ENCODE measurements at regions not wholly inside any gene's neighbourhood (a gene's known extent, or its start where the extent isn't known, plus 50 kb on each side); places are given as distances from the start of the nearest gene placed in this dataset.

DNA sequence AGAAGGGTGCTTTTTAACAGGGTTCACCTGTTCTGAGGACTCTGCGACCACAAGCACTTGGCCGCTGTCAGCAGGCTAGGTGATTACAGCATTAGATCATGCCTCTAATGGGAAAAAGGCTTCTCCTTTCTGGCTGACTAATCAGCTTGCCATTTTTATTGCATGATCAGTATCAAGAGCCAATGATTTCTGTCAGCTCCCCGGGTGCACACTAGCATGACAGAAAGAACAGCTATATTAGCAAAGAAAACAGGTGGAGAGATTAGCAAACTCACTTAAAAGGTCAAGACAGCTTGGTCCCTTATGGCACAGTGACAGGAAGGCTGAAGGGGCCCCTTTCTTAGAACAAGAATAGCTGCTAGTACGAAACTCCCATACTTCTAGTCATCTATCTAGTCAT lies 170.0 kb downstream of the SMIM20 start:
- no peak for TF ChIP-seq POLR2A (IDR thresholded peaks at IDR 0.05; ENCODE audit: low read length)
- TF ChIP-seq GATA1 (IDR thresholded peaks at IDR 0.05; ENCODE audit: low read depth, low read length) = no peak

All from erythroblast (primary cell).